ENCODE measurements at regions not wholly inside any gene's neighbourhood (a gene's known extent, or its start where the extent isn't known, plus 50 kb on each side); places are given as distances from the start of the nearest gene placed in this dataset.

GRCh38 chr3:161156936-161157335, 51.8 kb upstream of the B3GALNT1 start:
- H3K9ac ChIP-seq (ENCODE audit: insufficient read depth in 1 of 2, low read depth in 2 of 2, low read length in 2 of 2): no peak overlapping the region
- POLR2A ChIA-PET: no interaction called here
- no peaks in the 10 kb centered on the region for H4K20me1 ChIP-seq (replicated peaks; ENCODE audit: control insufficient read depth, insufficient read depth, low read length)
- no peak overlapping the region for H3K27ac ChIP-seq (ENCODE audit: extremely low read depth, low read depth, low read length)
- in situ Hi-C loops (cut with MboI): no loop called here
- H3K9me3 ChIP-seq (replicated peaks; ENCODE audit: control insufficient read depth, insufficient read depth, low read depth, low read length): no peaks in the 10 kb centered on the region
- no peaks in the 10 kb centered on the region for H3K27me3 ChIP-seq (ENCODE audit: control insufficient read depth in 2 of 2, insufficient read depth in 2 of 2, low read length in 2 of 2)
- ATAC-seq (no peak), DNase-seq (ENCODE audit: extremely low read depth in 1 of 4, low spot score in 3 of 4) (no peak), FAIRE-seq (no peak)
- no peaks in the 10 kb centered on the region for H3K79me2 ChIP-seq (ENCODE audit: control insufficient read depth, insufficient read depth, low read length)
- intact Hi-C loops (cut with micrococcal nuclease): no loop called here
- no peaks in the 10 kb centered on the region for H3K9me1 ChIP-seq (ENCODE audit: control insufficient read depth, insufficient read depth, low read length)
- H3K36me3 ChIP-seq (ENCODE audit: control insufficient read depth, insufficient read depth, low read length): no peaks in the 10 kb centered on the region
- no peak overlapping the region for H3K4me2 ChIP-seq (ENCODE audit: insufficient read depth, low read length)
- H3K4me1 ChIP-seq (replicated peaks in 1 of 2; ENCODE audit: control insufficient read depth in 2 of 2, insufficient read depth in 2 of 2, low read length in 2 of 2): no peaks in the 10 kb centered on the region; a peak in 1 of 5 replicates
- no peak overlapping the region for H3K4me3 ChIP-seq
- no peak for TF ChIP-seq RNF2 (IDR thresholded peaks at IDR 0.05)
- no peak for TF ChIP-seq ZEB2 (IDR thresholded peaks at IDR 0.05)
- no peak for TF ChIP-seq POLR2G (IDR thresholded peaks at IDR 0.05; ENCODE audit: low read depth, low read length)
- TF ChIP-seq ZBTB33 (CRISPR knock-in tag; IDR thresholded peaks at IDR 0.05): no peak
- no peak for TF ChIP-seq ZNF449 (CRISPR knock-in tag; IDR thresholded peaks at IDR 0.05)
- no peak for TF ChIP-seq C11orf30 (IDR thresholded peaks at IDR 0.05; ENCODE audit: low read depth)
- no peak for TF ChIP-seq PHB2 (IDR thresholded peaks at IDR 0.05; ENCODE audit: low read depth)
- TF ChIP-seq UBTF (IDR thresholded peaks at IDR 0.05; ENCODE audit: borderline replicate concordance in 1 of 2, low read depth in 2 of 2, low read length in 2 of 2): no peak
- no peak for TF ChIP-seq E2F6 (IDR thresholded peaks at IDR 0.05; ENCODE audit: borderline replicate concordance in 1 of 2, extremely low read depth in 1 of 2, insufficient read depth in 1 of 2, insufficient read length in 1 of 2, low read depth in 1 of 2, low read length in 1 of 2, poor library complexity in 1 of 2, severe bottlenecking in 1 of 2)
- no peak for TF ChIP-seq SREBF2 (CRISPR knock-in tag; IDR thresholded peaks at IDR 0.05)
- no TSS peak for BruUV-seq (replicated peaks)
- H2AFZ ChIP-seq (ENCODE audit: low read depth, low read length): no peak overlapping the region
- CTCF ChIA-PET (ENCODE audit: low intra/inter-chr PET ratio): no interaction called here
- WGBS (ENCODE audit: insufficient coverage, low coverage, missing lambda C conversion rate): 7% methylated on average over 5 of the region's 5 CpGs
